GM23248 (cell line): ENCODE measurements at regions not wholly inside any gene's neighbourhood (a gene's known extent, or its start where the extent isn't known, plus 50 kb on each side); places are given as distances from the start of the nearest gene placed in this dataset.

ENCODE experiments used
- DNase-seq: peaks from one replicate; pipeline ENCODE4 v3.0.0-alpha.2; 2015
- H2AFZ ChIP-seq: fragments of 200-600 bp; sonication (generic); 2 replicates; pipeline ENCODE4 v1.6.1; 2016; ENCODE audit warnings: antibody characterized with exemption
- H3F3A ChIP-seq: fragments of 200-600 bp; sonication (generic); 2 replicates; pipeline ENCODE4 v1.6.1; 2016; ENCODE audit warnings: mild to moderate bottlenecking, antibody characterized with exemption, mixed run types; ENCODE audit not compliant: insufficient read depth
- H3K27ac ChIP-seq: fragments of 200-600 bp; sonication (generic); 2 replicates; pipeline ENCODE4 v1.5.1; 2016; ENCODE audit warnings: mild to moderate bottlenecking
- H3K27me3 ChIP-seq: fragments of 200-600 bp; sonication (generic); replicated peaks from 2 replicates; pipeline ENCODE4 v1.6.1; 2016; ENCODE audit warnings: mild to moderate bottlenecking; ENCODE audit not compliant: insufficient read depth
- H3K36me3 ChIP-seq: fragments of 200-600 bp; sonication (generic); 2 replicates; pipeline ENCODE4 v1.6.1; 2016; ENCODE audit warnings: low read depth, mild to moderate bottlenecking
- H3K4me1 ChIP-seq: fragments of 200-600 bp; sonication (generic); 2 replicates; pipeline ENCODE4 v1.6.1; 2016; ENCODE audit warnings: mild to moderate bottlenecking; ENCODE audit not compliant: insufficient read depth
- H3K4me2 ChIP-seq: fragments of 200-600 bp; sonication (generic); one replicate; pipeline ENCODE4 v1.6.1; 2016; ENCODE audit warnings: mild to moderate bottlenecking; ENCODE audit not compliant: unreplicated experiment
- H3K4me3 ChIP-seq: fragments of 200-600 bp; sonication (generic); 2 replicates; pipeline ENCODE4 v1.5.1; 2016; ENCODE audit warnings: mild to moderate bottlenecking
- H3K79me2 ChIP-seq: fragments of 200-600 bp; sonication (generic); 2 replicates; pipeline ENCODE4 v1.6.1; 2016; ENCODE audit warnings: mild to moderate bottlenecking; ENCODE audit not compliant: insufficient read depth
- H3K9ac ChIP-seq: fragments of 200-600 bp; sonication (generic); 2 replicates; pipeline ENCODE4 v1.6.1; 2016; ENCODE audit warnings: mild to moderate bottlenecking
- H3K9me2 ChIP-seq: fragments of 200-600 bp; sonication (generic); 2 replicates; pipeline ENCODE4 v1.6.1; 2016; ENCODE audit warnings: mixed run types, mild to moderate bottlenecking, moderate library complexity; ENCODE audit not compliant: insufficient read depth
- H3K9me3 ChIP-seq: fragments of 200-600 bp; sonication (generic); one replicate; pipeline ENCODE4 v1.6.1; 2017; ENCODE audit warnings: low read depth
- H4K20me1 ChIP-seq: fragments of 200-600 bp; sonication (generic); 2 replicates; pipeline ENCODE4 v1.6.0; 2016; ENCODE audit not compliant: insufficient read depth
- EZH2 ChIP-seq: fragments of 200-600 bp; sonication (generic); IDR thresholded peaks from 2 replicates; pipeline ENCODE4 v1.6.1; 2018; ENCODE audit warnings: antibody characterized with exemption, mild to moderate bottlenecking; ENCODE audit not compliant: insufficient read depth, poor library complexity, severe bottlenecking
- EZH2phosphoT487 ChIP-seq: fragments of 200-600 bp; sonication (generic); IDR thresholded peaks from 2 replicates; pipeline ENCODE4 v1.6.1; 2018; ENCODE audit warnings: antibody characterized with exemption, moderate library complexity, mild to moderate bottlenecking, low read depth; ENCODE audit not compliant: insufficient read depth
- WGBS, 2 experiments: methylation state at CpG; one replicate each; pipeline ENCODE4 v1.1.6; 2015 to 2017; ENCODE audit warnings: low lambda C conversion rate in 2 of 2, low coverage in 1 of 2; ENCODE audit errors: missing lambda C conversion rate in 2 of 2; 5-methylcytosine and 5-hydroxymethylcytosine counted together
- in situ Hi-C: fragments of 300-500 bp; cut with MboI; formaldehyde crosslinking; loops from 2 replicates; pipeline ENCODE4 v1.15.0; 2020

GRCh38 chr6:86276056-86276455, 633.4 kb upstream of the SYNCRIP start:
- in situ Hi-C loops: no loop called here

GRCh38 chr6:86273936-86274335, 631.2 kb upstream of the SYNCRIP start:
- H4K20me1 ChIP-seq: no peaks in the 10 kb centered on the region
- no peaks in the 10 kb centered on the region for H3K27me3 ChIP-seq
- no peaks in the 10 kb centered on the region for H3K79me2 ChIP-seq
- no peaks in the 10 kb centered on the region for H3K36me3 ChIP-seq
- TF ChIP-seq EZH2phosphoT487 (no peak), EZH2 (no peak)
- 7 to 10% methylated on average over 2 of the region's 2 CpGs for WGBS, 2 experiments
- H3K27ac ChIP-seq: no peak overlapping the region
- H3K9ac ChIP-seq: no peak overlapping the region
- H3K4me3 ChIP-seq: no peak overlapping the region
- H3K4me2 ChIP-seq: no peak overlapping the region
- H3F3A ChIP-seq: no peaks in the 10 kb centered on the region
- no peak overlapping the region for H2AFZ ChIP-seq
- H3K4me1 ChIP-seq: no peaks in the 10 kb centered on the region
- no peaks in the 10 kb centered on the region for H3K9me2 ChIP-seq
- no peak for DNase-seq
- in situ Hi-C loops: no loop called here
- no peaks in the 10 kb centered on the region for H3K9me3 ChIP-seq

More at GRCh38 chr6:86276056-86276455, 633.4 kb upstream of the SYNCRIP start:
- no peaks in the 10 kb centered on the region for H3K36me3 ChIP-seq
- H3K9ac ChIP-seq: no peak overlapping the region
- no peaks in the 10 kb centered on the region for H3K27me3 ChIP-seq
- no peaks in the 10 kb centered on the region for H3K79me2 ChIP-seq
- no peaks in the 10 kb centered on the region for H3K4me1 ChIP-seq
- no peak overlapping the region for H3K4me3 ChIP-seq
- 16 to 24% methylated on average over 5 of the region's 5 CpGs for WGBS, 2 experiments
- TF ChIP-seq EZH2phosphoT487 (no peak), EZH2 (no peak)
- H4K20me1 ChIP-seq: no peaks in the 10 kb centered on the region
- no peak for DNase-seq
- no peaks in the 10 kb centered on the region for H3K9me2 ChIP-seq
- H3F3A ChIP-seq: no peaks in the 10 kb centered on the region
- no peak overlapping the region for H2AFZ ChIP-seq
- H3K9me3 ChIP-seq: no peaks in the 10 kb centered on the region
- H3K4me2 ChIP-seq: no peak overlapping the region
- no peak overlapping the region for H3K27ac ChIP-seq

- 9 to 14% methylated on average over 4 of the region's 4 CpGs for WGBS, 2 experiments
- TF ChIP-seq EZH2phosphoT487: no peak
- no peak for TF ChIP-seq EZH2
- DNase-seq: no peak
- Histone ChIP-seq H3K4me2 (no peak overlapping the region), H3K27ac (no peak overlapping the region), H3K4me3 (no peak overlapping the region), H3K9me2 (no peaks in the 10 kb centered on the region), H3K9me3 (no peaks in the 10 kb centered on the region), H3K27me3 (no peaks in the 10 kb centered on the region), H4K20me1 (no peaks in the 10 kb centered on the region), H3K79me2 (no peaks in the 10 kb centered on the region), H3K36me3 (no peaks in the 10 kb centered on the region), H3F3A (no peaks in the 10 kb centered on the region), H3K4me1 (no peaks in the 10 kb centered on the region), H2AFZ (no peak overlapping the region), H3K9ac (no peak overlapping the region)
- in situ Hi-C loops: no loop called here
These were observed 614.0 kb upstream of the SYNCRIP start for GRCh38 chr6:86256615-86257187.

GRCh38 chr6:86255973-86256372, 613.3 kb upstream of the SYNCRIP start:
- no peak for DNase-seq
- no peaks in the 10 kb centered on the region for H3K4me1 ChIP-seq
- no peaks in the 10 kb centered on the region for H3K27me3 ChIP-seq

GRCh38 chr6:86251106-86251505, 608.4 kb upstream of the SYNCRIP start:
- no peaks in the 10 kb centered on the region for H3K36me3 ChIP-seq
- TF ChIP-seq EZH2 (no peak), EZH2phosphoT487 (no peak)
- H4K20me1 ChIP-seq: no peaks in the 10 kb centered on the region
- in situ Hi-C loops: no loop called here
- H3K9me3 ChIP-seq: no peaks in the 10 kb centered on the region
- no peak overlapping the region for H3K9ac ChIP-seq
- no peaks in the 10 kb centered on the region for H3K4me1 ChIP-seq
- no peak for DNase-seq
- no peaks in the 10 kb centered on the region for H3K27me3 ChIP-seq
- H3K79me2 ChIP-seq: no peaks in the 10 kb centered on the region
- no peak overlapping the region for H3K4me3 ChIP-seq
- no peak overlapping the region for H3K4me2 ChIP-seq
- H3K9me2 ChIP-seq: no peaks in the 10 kb centered on the region
- no peak overlapping the region for H3K27ac ChIP-seq
- H3F3A ChIP-seq: no peaks in the 10 kb centered on the region
- H2AFZ ChIP-seq: no peak overlapping the region
- WGBS, 2 experiments: 9 to 13% methylated on average over 1 of the region's 1 CpG

More at GRCh38 chr6:86255973-86256372, 613.3 kb upstream of the SYNCRIP start:
- in situ Hi-C loops: no loop called here
- H3K4me3 ChIP-seq: no peak overlapping the region
- H4K20me1 ChIP-seq: no peaks in the 10 kb centered on the region
- no peak overlapping the region for H2AFZ ChIP-seq
- H3K4me2 ChIP-seq: no peak overlapping the region
- H3F3A ChIP-seq: no peaks in the 10 kb centered on the region
- no peaks in the 10 kb centered on the region for H3K9me2 ChIP-seq
- no peak overlapping the region for H3K27ac ChIP-seq
- H3K36me3 ChIP-seq: no peaks in the 10 kb centered on the region
- no peaks in the 10 kb centered on the region for H3K9me3 ChIP-seq
- 8 to 11% methylated on average over 1 of the region's 1 CpG for whole genome bisulfite sequencing, 2 experiments
- no peak for TF ChIP-seq EZH2phosphoT487
- no peak for TF ChIP-seq EZH2
- H3K79me2 ChIP-seq: no peaks in the 10 kb centered on the region
- no peak overlapping the region for H3K9ac ChIP-seq
